Esophagus muscularis mucosa (tissue), 4 donors: ENCODE measurements at regions not wholly inside any gene's neighbourhood (a gene's known extent, or its start where the extent isn't known, plus 50 kb on each side); places are given as distances from the start of the nearest gene placed in this dataset.

Experiments
- DNase-seq: peaks from one replicate; pipeline ENCODE4 v3.0.0-alpha.2; 2017; ENCODE audit errors: extremely low spot score
- H3K27ac ChIP-seq, 4 donors: fragments of 200-600 bp; sonication (generic); replicated peaks in 1 of 4; 1 replicate in 3 of 4; 2 replicates in 1 of 4; pipeline ENCODE4 v1.5.1; 2016 to 2019; ENCODE audit warnings: mild to moderate bottlenecking in 1 of 4
- H3K27me3 ChIP-seq, 4 donors: fragments of 200-600 bp; sonication (generic); one replicate each; pipeline versions ENCODE4 v1.5.1 to v1.6.0; 2016 to 2019
- H3K36me3 ChIP-seq, 4 donors: fragments of 200-600 bp; sonication (generic); one replicate each; pipeline ENCODE4 v1.5.1; 2016 to 2019
- H3K4me1 ChIP-seq, 4 donors: fragments of 200-600 bp; sonication (generic); one replicate each; pipeline ENCODE4 v1.5.1; 2016 to 2019
- H3K4me3 ChIP-seq, 4 donors: fragments of 200-600 bp; sonication (generic); 1 replicate in 2 of 4; 2 replicates in 2 of 4; pipeline ENCODE4 v1.5.1; 2016 to 2019; ENCODE audit warnings: mild to moderate bottlenecking in 4 of 4, moderate library complexity in 1 of 4
- H3K9me3 ChIP-seq, 4 donors: fragments of 200-600 bp; sonication (generic); 1 replicate in 3 of 4; 2 replicates in 1 of 4; pipeline ENCODE4 v1.5.1; 2016 to 2019
- CTCF ChIP-seq, 3 experiments: fragments of 200-600 bp in 2 of 3; fragments of 450-650 bp in 1 of 3; sonication (generic) in 2 of 3; IDR thresholded peaks; one replicate each; pipeline ENCODE4 v1.5.1; 2017 to 2019; ENCODE audit warnings: antibody characterized with exemption in 3 of 3, mild to moderate bottlenecking in 2 of 3, moderate library complexity in 1 of 3
- EP300 ChIP-seq: sonication (generic); formaldehyde crosslinking; IDR thresholded peaks from one replicate; pipeline ENCODE4 v1.6.1; 2017; ENCODE audit warnings: antibody characterized with exemption
- POLR2A ChIP-seq: fragments of 450-650 bp; IDR thresholded peaks from one replicate; pipeline ENCODE4 v1.6.1; 2017; ENCODE audit warnings: antibody characterized with exemption, moderate library complexity, mild to moderate bottlenecking, low read depth
- POLR2AphosphoS5 ChIP-seq, 2 donors: sonication (generic); formaldehyde crosslinking; IDR thresholded peaks; one replicate each; pipeline ENCODE4 v1.6.1; 2017; ENCODE audit warnings: antibody characterized with exemption in 2 of 2
- WGBS: methylation state at CpG from one replicate; pipeline ENCODE4 v1.1.5; 2018; 5-methylcytosine and 5-hydroxymethylcytosine counted together
- intact Hi-C: fragments of 100-400 bp; cut with DNase I; formaldehyde crosslinking; loops from one replicate; pipeline ENCODE4 v1.15.1; 2023

- TF ChIP-seq POLR2A: no peak
- TF ChIP-seq POLR2AphosphoS5 (IDR thresholded peaks at IDR 0.05): no peak
- Histone ChIP-seq H3K4me3 (no peak overlapping the region), H3K27ac (peak overlapping the region; percentile 28 to 73 (median 64)), H3K27me3 (peaks cover 0 to 13% (median 0%) of the 10 kb centered on the region in 4 donors), H3K36me3 (no peaks in the 10 kb centered on the region), H3K4me1 (no peaks in the 10 kb centered on the region), H3K9me3 (peaks cover 0 to 4% (median 0%) of the 10 kb centered on the region in 4 donors)
- 81% methylated on average over 12 of the region's 15 CpGs for WGBS
- DNase-seq: peak; percentile 90
- intact Hi-C loops: no loop called here
Measured at GRCh38 chr5:2094616-2094995, 211.9 kb upstream of the IRX4 start.

- peaks cover 0 to 13% (median 0%) of the 10 kb centered on the region in 4 donors for H3K27me3 ChIP-seq
- peak overlapping the region; percentile 28 to 73 (median 64) for H3K27ac ChIP-seq
- peaks cover 0 to 4% (median 0%) of the 10 kb centered on the region in 4 donors for H3K9me3 ChIP-seq
- no peaks in the 10 kb centered on the region for H3K4me1 ChIP-seq
- no peak overlapping the region for H3K4me3 ChIP-seq
- 79% methylated on average over 24 of the region's 24 CpGs for WGBS
- H3K36me3 ChIP-seq: no peaks in the 10 kb centered on the region
- DNase-seq: peak; percentile 92
- intact Hi-C loops: no loop called here
- TF ChIP-seq CTCF (IDR thresholded peaks at IDR 0.05) (no peak), POLR2AphosphoS5 (IDR thresholded peaks at IDR 0.05) (peak in 1 of 2 donors; percentile 43)
Measured at GRCh38 chr5:2093859-2094615, 211.3 kb upstream of the IRX4 start.

DNA sequence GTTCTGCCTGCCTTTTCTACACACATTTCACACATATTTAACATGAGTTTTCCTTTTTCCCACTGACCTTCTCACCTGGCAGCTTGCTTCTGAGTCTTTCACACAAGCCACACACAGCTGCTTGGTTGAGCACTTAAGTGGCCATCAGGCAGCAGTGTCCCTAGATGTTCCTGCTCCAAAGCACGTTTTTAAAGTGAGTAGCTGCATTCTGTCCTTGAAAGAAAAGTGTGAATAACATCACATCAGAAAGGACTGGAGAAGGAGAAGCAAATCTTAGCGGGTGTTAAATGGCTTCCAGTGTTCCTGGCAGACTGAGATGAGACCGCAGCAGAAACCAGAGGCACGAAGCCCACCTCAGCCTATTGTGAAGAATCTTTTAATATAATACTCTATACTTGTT lies 209.2 kb upstream of the IRX4 start:
- Histone ChIP-seq H3K4me3 (no peak overlapping the region), H3K9me3 (peaks cover 0 to 8% (median 0%) of the 10 kb centered on the region in 4 donors), H3K27ac (no peak overlapping the region), H3K4me1 (no peaks in the 10 kb centered on the region), H3K36me3 (no peaks in the 10 kb centered on the region), H3K27me3 (peaks cover 0 to 2% (median 0%) of the 10 kb centered on the region in 4 donors)
- WGBS: 62% methylated on average over 4 of the region's 4 CpGs
- intact Hi-C loops: no loop called here
- TF ChIP-seq POLR2A (no peak), CTCF (IDR thresholded peaks at IDR 0.05) (no peak), POLR2AphosphoS5 (IDR thresholded peaks at IDR 0.05) (no peak), EP300 (no peak)
- DNase-seq: no peak

DNA sequence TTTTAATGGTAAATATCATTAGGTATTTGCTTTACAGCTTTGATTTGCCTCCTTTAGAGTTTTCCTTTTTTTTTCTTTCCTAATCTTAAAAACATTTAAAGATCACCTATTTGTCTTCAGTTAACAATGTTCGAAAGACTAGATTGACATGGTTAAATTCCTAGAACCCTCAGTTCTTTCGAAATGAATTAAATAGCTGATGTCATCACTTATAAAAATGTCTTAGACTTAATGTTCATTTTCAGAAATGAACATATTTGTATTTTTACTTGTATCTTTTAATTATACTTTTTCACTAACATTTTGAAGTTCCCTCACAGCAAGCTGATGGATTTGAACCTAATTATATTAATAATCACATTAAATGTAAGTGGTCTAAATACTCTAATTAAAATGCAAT lies 205.3 kb upstream of the IRX4 start:
- no peaks in the 10 kb centered on the region for H3K36me3 ChIP-seq
- no peaks in the 10 kb centered on the region for H3K4me1 ChIP-seq
- intact Hi-C loops: no loop called here
- H3K4me3 ChIP-seq: no peak overlapping the region
- no peak for DNase-seq
- no peak for TF ChIP-seq POLR2AphosphoS5 (IDR thresholded peaks at IDR 0.05)
- no peak for TF ChIP-seq POLR2A
- no peak for TF ChIP-seq EP300
- TF ChIP-seq CTCF (IDR thresholded peaks at IDR 0.05): no peak
- no peak overlapping the region for H3K27ac ChIP-seq
- WGBS: 81% methylated on average over 2 of the region's 2 CpGs
- H3K9me3 ChIP-seq: peaks cover 0 to 4% (median 0%) of the 10 kb centered on the region in 4 donors
- H3K27me3 ChIP-seq: peaks cover 0 to 4% (median 0%) of the 10 kb centered on the region in 4 donors

DNA sequence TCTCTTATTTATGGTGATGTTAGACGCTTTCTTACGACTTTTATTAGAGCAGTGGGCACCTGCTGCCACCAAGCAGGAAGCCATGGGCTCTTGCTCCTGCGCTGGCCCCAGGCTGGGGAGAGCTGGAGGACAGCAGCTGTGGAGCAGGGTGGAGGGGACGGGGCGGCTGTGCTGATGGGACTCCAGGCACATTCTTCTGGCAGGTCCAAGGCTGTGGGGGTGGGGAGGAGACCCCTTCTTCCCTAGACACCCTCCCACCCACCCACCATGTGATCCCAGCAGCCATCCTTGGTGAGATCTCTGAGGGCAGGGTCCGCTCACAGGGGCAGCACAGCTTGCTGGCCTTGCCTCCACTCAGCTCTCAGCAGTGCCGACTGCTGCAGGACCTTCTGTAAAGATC lies 192.6 kb upstream of the IRX4 start:
- Histone ChIP-seq H3K36me3 (no peaks in the 10 kb centered on the region), H3K27me3 (peaks cover 0 to 6% (median 0%) of the 10 kb centered on the region in 4 donors), H3K27ac (no peak overlapping the region), H3K4me1 (no peaks in the 10 kb centered on the region), H3K4me3 (no peak overlapping the region), H3K9me3 (peaks cover 0 to 7% (median 3%) of the 10 kb centered on the region in 4 donors)
- intact Hi-C loops: no loop called here
- WGBS: 86% methylated on average over 2 of the region's 7 CpGs
- DNase-seq: peak; percentile 70
- TF ChIP-seq POLR2A (no peak), EP300 (no peak), CTCF (IDR thresholded peaks at IDR 0.05) (no peak), POLR2AphosphoS5 (IDR thresholded peaks at IDR 0.05) (no peak)
